NCI-H82 treated with DMSO at 0.1 percent for 48 hours (cell line): ENCODE measurements at regions not wholly inside any gene's neighbourhood (a gene's known extent, or its start where the extent isn't known, plus 50 kb on each side); places are given as distances from the start of the nearest gene placed in this dataset.

Experiments
- DNase-seq: peaks from one replicate; lab custom pipeline; 2025; ENCODE audit not compliant: unreplicated experiment; lab: John Stamatoyannopoulos, UW

DNA sequence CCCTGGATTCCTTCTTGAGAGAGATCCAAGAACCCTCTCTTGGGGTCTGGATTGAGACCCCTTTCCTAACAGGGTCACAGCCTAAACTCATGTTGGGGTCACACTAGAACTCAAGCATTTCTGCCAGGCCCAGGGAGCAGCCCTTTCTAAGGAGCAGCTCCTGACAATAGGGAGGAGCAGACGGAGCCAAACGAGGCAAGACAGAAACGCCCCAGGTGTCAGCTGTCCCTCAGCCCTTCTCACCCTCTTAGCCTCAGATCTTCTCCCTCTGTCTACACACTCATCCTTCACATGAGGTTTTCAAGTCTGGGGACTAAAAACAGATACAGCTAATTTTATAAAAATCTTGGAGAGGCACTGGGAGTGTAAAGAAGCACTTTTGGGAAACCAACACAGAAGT, 157.2 kb downstream of the SOCS6 start:
- no peak for DNase-seq

DNA sequence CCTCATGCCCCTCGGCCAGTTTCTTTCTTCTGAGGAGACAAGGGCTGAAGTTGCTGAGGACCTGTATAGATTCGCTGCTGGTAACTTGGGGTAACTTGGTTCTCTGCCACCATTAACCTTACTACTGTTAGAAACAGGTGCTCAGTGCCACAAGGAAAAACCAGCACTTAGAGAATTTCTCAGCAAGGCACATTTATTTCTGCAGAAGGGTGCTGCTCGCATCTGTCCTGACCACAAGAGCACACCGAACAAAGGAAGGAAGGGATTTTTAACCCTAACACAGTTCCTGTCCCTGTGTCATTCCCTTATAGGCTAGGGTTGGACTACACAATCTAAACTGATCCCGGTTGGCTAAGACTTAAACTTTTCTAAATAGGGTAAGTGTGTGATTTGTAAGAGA, 154.1 kb downstream of the SOCS6 start:
- DNase-seq, result no peak

DNA sequence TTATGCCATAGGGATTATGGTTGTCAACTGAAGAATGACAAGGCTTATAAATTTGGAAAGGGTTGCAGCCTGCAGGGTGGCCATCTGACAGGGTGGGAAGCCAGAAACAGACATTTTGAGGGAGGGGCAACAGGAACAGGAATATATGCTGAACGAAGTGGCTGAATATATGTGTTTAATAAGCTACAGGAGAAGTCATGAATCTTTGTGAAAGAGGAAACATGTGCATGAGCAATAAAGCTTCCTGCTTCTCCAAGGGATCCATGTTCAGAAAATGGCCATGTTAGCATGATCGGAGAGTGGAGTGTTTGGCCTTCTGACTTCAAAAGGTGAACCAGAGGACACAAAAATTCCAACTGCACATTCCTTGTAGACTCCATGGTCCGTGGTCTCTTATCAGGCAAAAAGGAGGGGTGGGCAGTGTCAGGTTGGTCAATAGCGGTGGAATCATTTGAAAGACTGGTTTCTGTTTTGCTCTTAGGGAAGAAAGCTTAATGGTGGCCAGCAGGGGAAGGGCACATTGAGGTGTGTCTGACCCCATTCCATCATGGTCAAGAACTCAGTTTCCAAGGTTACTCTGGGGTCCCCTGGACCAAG, 144.1 kb downstream of the SOCS6 start:
- DNase-seq, result no peak

DNA sequence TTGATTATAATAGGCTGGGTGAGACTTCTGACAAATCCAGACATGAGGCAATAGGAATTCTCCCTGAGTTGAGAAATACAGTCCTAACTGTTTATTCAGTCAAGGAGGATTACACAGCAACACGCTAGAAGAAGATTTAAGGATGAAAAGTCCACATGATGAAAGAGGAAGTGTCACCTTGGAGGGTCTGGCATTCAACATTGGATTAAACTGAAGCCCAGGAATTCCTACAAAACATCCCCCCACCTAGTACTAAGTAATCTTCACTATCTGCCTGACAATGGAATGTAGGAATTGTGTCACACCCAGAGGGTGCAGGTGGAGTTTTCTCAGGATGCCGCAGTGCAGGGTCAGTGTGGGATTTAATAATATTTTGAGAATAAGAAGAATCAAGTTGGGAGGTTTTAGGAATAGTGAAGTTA, 142.4 kb downstream of the SOCS6 start:
- no peak for DNase-seq

DNA sequence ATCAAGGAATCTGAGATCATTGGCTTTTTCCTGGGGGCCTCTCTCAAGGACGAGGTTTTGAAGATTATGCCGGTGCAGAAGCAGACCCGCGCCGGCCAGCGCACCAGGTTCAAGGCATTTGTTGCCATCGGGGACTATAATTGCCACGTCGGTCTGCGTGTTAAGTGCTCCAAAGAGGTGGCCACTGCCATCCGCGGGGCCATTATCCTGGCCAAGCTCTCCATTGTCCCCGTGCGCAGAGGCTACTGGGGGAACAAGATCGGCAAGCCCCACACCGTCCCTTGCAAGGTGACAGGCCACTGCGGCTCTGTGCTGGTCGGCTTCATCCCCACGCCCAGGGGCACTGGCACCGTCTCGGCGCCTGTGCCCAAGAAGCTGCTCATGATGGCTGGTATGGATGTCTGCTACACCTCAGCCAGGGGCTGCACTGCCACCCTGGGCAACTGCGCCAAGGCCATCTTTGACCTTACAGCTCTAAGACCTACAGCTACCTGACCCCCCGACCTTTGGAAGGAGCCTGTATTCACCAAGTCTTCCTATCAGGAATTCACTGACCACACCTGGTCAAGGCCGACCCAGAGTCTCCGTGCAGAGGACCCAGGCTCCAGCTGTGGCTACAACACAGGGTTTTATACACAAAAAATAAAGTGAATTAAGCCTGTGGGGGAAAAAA, 141.8 kb downstream of the SOCS6 start:
- DNase-seq, result no peak

DNA sequence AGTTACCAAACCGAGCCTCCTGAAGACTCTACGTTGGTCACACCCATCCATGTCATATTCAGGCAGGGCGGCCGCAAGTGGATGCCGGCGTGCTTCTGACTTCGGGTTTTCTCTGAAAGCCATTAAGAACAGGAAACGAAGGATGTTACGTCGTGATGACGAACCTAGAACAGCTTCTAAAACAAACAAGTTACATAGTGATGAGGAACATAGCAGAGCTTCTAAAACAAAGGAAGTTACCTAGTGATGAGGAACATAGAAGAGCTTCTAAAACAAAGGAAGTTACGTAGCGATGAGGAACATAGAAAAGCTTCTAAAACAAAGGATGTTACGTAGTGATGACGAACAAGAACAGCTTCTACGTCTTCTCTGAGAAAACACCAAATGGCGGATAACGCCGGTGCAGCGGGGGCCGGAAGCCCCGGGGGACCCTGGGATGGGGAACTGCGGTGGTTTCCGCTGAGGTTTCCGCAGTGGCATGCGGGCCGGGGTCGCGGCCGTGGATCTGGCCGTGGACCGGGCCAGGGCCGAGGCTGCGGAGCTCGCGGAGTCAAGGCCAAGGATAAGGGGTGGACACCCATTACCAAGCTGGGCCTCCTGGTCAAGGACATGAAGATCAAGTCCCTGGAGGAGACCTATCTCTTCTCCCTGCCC, 141.1 kb downstream of the SOCS6 start:
- DNase-seq, result no peak

DNA sequence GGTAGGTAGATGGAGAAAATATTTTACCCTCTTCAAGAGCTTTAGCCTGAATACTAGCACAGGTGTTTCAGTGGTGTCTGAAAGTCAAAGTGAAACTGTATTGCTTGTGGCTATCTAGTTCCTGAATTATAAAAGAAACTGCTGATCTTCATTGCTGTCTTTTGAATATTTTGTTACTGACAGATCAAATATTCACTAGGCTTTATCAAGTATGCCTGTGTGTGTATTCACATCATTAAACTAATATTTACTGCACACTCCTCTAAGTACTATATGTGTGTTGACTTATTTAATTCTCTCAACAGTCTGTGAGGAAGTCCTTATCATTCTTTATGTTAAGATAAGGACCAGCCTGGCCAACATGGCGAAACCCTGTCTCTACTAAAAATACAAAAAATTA, 139.6 kb downstream of the SOCS6 start:
- DNase-seq, result no peak

DNA sequence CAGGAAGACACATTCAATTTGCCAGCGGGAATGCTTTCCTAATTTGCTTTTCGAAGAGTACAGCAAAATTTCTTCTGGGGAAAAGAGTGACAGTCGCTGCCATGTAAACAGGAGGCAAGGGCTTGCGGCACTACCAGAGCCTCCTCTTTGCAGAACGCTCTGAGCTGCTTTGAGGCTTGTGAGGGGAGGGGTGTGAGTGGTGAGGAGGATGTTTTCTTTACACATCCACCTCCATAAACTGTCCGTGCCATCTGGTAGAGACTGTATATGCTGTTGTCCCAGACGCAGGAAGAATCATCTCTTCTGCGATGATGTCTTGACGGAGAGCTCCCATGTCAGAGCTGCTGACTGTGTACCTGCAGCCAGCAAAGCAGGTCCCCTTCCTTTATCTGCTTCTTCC, 138.0 kb downstream of the SOCS6 start:
- DNase-seq, result no peak

DNA sequence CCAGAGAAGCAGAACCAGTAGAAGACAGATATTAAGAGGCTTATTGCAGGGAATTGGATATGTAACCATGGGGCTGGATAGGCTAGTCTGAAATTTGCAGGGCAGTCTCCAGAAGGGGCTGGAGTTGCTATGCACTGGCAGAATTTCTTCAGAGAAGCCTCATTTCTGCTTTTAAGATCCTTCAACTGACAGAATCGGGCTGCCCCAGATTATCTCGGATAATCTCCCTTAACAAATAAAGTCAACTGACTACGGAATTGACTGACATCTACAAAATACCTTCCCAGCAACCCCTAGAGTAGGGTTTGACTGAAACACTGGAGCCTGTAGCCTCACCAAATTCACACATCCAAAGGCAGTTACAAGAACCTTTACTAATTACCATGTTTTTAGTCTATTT, 136.4 kb downstream of the SOCS6 start:
- DNase-seq, result peak; percentile 54

DNA sequence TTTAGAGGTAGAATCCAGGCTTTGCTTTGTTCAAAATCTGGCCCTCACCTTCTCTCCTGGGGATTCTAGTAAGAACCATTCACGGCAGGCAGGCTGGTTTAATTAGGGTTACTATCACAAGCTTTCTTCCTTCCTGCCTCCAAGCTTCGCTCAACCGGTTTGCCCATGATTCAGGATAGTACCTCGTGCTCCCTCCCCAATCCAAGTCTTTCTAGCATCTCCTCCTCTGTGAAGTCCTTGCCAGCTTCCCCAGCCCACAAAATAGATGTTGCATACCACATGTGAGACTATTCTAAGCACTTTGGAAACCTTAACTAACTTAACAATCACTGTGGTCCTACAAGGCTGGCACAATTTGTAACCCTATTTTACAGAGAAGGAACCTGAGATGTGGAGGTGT, 135.1 kb downstream of the SOCS6 start:
- no peak for DNase-seq

DNA sequence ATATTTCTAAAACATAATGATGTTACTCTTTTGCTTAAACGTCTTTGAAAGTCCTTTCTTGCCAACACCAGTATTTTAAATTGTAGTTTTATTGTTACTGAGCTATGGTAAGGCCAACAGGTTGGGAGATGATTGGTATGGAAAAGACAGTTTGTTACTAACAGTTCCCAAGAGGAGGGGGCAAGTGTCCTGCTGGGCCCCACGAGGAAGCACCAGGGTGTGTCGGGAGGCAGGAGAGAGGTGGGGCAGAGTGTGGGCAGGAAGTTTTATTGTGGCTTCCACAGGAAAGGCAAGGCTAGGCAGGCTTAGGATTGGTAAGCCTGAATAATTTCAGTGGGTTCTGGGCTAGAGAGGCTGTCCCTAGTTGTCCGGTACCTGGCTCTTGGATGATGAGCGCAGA, 134.3 kb downstream of the SOCS6 start:
- no peak for DNase-seq

DNA sequence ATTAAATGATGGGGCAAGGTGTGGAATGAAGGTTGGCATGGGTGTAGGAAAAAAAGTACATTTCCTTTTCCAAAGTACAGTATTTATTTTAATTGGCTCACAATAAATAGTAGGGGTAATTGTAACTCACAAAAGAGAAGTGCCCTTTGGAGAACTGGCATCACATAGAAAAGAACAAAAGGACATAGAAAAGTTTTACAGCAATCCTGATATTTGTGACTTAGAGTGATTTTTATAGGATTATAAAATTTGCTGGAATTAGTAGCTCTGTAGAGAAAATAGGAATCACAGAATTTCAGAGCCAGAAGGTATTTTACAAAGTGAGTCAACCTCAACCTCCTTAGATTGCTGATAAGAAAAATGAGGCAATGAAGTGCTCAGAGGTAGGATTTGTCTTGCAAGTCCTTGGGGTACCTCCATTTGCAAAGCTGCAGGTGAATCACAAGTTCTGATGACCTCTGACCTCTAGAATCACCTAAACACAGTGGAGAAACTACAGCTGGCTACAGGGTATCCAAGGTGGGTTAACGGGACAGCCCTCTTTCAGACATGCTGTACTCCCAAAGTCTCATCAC, 133.6 kb downstream of the SOCS6 start:
- no peak for DNase-seq

DNA sequence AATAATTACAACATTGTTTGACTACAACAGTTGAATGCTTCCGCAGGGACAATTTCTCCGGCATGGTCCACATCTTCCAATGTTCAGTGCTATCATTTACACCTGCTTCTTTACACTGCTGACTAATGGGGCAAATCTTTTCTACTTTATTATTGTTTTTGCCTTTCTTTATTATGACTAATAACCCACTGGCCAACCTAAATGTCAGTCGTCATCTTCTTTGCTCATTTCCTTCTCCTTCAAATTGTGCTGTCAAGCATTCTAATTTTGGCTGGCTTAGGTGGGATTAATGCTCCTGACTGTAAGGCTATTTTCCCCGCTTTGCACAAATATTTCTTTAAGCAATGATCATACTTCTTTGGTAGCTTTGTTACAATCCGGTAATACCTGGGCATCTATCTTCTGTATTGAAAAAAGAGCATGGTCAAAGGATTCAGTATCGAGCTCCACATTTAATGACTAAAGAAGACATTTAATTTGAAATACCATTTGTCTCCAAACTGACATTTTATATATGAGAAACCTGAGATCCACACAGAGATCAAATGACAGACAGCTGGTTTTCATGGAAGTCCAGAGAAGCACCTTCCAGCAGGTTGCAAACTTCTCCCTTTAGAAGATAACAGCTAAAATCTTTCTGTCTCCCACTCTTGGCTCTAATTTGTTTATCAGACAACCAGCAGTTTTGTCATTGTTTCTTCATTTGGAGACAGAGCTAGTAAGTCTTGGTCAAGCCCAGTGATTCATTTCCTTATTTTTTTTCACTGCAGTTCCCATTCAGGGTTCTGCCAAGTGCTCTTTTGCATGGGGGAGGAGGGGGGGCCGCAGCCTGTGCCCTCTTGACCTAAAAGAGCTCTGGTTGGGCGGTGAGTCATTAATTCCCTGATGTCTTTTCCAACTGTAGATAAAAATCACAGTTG, 132.9 kb downstream of the SOCS6 start:
- no peak for DNase-seq

DNA sequence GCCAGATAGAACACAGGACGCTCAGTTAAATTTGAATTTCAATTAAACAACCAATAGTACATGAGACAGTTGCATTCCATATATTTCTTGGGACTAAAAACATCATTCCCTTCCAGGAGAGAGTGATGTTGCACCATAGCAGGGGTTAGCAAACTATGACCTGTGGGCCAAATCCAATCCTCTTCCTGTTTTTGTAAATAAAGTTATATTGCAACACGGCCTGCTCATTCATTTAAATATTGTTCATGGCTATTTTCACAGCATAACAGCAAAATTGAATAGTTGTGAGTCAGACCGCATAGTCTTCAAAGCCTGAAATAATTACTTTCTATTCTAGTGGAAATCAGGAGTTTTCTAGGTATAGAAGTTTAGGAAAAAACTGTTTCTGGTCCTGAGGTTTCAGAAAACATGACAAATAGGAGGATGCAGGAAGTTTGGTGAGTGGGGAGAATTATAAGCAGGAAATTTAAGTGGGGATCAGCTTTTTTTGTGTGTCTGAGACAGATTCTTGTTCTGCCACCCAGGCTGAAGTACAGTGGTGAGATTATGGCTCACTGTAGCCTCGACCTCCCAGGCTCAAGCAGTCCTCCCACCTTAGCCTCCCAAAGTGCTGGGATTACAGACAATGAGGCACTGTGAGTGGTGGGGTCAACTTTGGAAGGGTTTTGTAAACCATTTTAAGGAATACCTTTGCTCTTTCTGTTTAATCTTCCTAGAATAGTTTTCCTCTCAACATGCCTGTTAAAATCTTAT, 131.5 kb downstream of the SOCS6 start:
- DNase-seq, result no peak

DNA sequence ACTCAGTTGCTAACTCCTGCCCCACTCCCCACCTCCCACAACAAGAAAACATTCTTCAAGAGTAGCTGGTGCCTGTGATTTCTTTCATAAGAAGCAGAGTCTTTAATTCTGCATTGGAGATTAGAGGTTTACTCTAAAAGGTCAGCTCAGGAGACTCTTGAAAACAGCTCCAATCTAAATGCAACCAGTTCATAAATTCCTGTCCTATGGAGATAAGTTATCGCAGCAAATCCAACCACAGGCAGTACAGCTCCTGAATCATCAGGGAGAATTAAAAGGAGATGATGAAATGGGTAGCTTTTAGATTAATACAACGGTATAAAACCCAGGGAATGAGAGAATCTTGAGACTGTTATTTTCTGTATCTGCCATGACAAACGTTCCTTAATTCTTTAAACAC, 130.7 kb downstream of the SOCS6 start:
- DNase-seq, result no peak

DNA sequence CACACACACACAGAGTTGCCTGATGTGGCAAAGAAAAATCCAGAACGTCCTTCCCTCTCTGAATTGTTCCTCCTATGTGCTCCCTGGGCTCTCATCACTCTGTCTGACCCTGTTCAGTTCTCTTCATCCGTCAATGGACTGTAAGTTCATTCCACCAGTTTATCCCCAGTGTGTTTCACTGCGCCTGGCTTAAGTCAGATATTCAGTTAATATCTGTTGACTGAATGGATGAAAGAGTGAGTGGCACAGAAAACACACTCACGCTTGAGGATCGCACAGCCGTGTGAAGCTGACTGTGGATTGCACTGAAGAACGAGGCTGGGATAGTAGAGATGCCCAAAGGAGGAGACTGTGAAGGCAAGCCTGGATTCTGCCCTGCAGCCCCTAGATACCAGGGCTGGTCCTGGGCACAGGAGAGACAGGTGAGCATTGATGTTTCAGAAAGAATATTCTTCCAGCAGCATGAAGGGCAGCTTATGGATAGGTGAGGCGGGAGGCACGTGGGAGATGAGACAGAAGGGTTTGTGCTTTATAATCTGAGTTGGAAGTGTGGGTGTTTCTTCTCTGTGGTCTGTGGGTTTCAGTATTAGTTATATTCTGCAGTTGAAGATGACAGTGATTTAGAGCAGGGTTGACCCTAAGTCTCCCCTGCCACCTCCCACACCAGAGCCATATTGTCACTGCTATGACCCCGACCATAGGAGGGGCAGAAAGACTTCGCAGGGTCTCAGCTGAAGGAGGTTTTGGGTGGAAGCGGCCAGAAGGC, 129.9 kb downstream of the SOCS6 start:
- DNase-seq, result no peak

DNA sequence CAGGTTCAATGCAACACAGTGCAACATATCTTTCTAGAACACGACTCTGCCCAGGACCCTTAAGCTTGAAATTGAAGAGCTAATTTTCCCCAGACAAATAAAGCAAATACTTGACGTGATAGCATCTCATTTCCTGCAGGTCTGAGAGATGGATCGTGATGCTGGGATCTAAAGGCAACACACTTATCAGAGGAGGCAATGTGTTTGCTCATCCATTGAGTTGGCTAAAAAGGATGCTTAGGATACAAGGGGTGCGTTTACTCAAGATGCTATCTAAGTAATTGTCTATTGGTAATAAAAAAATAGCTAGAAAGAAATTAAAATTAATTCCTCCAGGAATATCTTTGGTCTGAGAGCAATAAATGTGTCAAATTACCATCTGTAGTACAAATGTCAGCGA, 129.0 kb downstream of the SOCS6 start:
- DNase-seq, result no peak

DNA sequence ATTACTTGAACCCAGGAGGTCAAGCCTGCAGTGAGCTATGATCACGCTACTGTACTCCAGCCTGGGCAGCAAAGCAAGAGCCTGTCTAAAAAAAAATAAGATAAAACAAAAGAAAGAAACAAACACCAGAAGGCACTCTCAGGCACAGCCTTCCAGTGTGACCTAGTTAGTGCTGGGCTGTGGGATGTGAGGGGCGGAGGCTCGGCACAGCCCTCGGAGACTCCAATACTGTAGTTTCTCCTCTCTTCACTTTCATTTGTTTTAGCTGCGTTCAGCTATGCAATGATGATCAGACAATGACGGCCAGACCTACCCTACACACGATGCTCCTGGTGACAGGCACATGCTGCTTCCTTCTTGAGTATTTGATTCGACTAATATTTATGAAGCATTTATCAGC, 127.7 kb downstream of the SOCS6 start:
- no peak for DNase-seq

DNA sequence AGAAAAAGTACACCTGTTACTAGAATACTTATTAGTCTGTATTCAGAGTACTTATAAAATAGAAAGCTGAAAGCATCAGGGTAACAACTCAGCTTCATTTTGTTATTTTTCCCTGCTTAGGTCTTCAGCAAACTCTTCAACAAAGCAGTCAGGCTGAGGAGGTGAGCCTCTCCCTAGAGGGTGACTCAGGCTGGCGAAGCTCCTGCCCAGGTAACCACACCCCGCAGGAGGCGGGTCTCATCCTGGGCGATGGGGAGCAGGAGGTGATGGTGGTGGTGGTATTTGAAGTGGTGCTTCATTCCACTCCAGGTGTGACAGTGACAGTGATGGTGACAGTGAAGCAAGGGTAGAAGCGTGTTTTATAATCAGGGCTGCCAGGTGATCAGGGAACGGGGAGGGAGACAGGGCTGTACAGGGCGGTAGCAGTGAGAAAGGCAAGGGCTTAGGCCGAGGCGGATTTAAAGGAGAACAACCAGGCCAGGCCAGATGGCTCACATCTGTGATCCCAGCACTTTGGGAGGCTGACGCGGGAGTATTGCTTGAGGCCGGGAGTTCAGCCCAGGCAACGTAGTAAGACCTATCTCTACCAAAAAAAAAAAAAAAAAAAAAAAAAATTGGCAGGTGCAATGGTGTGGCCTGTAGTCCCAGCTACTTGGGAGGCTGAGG, 127.1 kb downstream of the SOCS6 start:
- DNase-seq, result peak; percentile 96
